NCI-H1092 (cell line): ENCODE measurements at regions not wholly inside any gene's neighbourhood (a gene's known extent, or its start where the extent isn't known, plus 50 kb on each side); places are given as distances from the start of the nearest gene placed in this dataset.
"Not testable (repeated sequence)": the region's sequence is repeated elsewhere in the genome, so short reads cannot be mapped to it uniquely, and the experiment has no call there.

ENCODE experiments used
- DNase-seq: peaks from one replicate; lab custom pipeline; 2025; lab: John Stamatoyannopoulos, UW

DNA sequence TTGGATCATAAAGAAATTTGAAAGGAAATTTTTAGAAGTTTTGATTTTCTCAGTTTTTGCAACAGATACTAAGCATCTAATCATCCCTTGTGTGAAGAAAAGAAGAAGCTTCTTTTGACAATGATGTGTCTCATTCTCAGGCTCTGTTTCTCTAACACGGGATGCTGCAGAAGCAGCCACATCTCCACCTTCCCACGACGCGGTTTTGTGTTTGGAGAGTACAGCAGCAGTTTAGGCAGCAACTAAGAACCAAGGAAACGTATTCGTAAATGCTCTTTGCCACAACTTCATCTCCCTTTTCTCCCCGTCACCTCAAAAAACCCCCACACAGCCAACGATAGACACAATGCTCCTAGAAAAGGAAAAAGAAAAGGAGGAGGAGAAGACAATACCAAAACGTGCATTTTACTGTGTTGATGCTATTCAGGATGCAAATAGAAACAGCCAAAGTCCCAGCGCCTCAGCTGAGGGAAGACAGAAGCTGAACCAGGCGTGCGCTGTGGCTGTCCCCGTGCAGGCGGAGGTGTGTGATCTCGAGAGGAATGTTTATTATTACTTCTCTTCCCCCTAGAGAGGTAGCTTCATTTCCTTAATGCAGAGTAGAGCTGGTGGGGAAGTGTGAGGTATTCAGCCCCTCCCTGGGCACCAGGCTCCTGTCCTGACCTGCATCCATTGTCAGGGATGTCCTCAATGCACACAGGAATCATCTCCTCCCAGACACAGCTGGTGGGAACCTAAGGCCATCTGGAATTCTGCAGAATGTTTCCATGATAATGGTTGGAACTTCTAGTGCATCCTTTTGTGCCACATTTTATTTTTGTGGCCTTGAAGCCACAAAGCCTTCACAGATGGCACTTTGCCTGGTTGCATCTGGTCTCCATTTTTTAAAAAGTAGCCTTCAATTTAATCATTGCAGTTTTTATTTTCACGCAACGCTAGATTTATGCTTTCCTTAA, 174.6 kb upstream of the KLF6 start:
- DNase-seq = no peak

GRCh38 chr10:3958472-3958996, 173.5 kb upstream of the KLF6 start:
- no peak for DNase-seq

DNA sequence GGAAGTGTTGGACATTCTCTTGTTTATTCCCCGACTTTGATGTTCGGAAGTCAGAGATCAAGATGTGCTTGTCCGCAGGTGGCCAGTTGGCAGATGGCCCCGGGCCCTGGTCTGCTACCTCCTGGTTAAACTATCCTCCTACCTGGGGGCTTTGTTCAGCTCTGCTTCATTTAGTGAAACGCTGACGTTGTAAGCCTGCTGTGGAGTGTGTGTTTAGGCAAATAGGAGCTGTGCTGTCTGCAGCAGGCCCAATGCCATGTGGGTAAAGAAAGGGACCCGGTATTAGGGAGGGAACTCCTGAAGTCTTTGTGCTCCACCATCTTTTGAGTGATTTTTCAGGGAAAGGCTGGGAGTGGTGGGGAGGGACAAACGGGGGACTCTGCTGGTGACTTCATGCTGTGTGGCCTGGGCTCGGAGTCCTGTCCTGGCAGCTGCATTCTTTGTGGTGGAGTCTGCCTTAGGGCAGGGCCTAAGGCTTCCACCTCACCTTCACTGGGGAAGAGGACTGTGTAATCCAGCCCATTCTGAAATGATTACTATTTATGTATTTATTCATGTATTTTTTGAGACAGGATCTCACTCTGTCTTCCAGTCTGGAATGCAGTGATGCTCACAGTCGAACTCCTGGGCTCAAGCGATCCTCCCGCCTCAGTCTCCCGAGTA, 171.1 kb upstream of the KLF6 start:
- peak; percentile 62 for DNase-seq

DNA sequence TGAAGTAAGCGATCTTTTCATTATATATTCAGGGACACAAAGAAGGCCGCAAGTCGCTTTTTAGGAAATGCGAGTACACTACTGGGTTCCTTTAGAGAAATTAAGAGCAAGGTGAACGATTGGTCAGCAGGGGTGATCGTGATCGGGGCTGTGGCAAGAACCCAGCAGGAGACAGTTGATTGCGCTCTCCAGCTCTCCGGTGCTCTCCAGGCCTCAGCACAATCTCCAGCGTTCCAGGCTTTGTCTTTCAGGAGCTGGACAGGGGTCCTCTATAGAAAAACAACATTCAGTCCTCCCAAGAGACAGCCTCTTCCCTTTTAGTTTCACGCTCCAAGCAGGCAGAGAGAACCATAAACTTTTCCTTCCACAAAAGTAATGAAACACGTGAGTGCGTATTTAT, 170.5 kb upstream of the KLF6 start:
- peak; percentile 61 for DNase-seq

GRCh38 chr10:3954615-3955014, 169.6 kb upstream of the KLF6 start:
- DNase-seq = no peak

DNA sequence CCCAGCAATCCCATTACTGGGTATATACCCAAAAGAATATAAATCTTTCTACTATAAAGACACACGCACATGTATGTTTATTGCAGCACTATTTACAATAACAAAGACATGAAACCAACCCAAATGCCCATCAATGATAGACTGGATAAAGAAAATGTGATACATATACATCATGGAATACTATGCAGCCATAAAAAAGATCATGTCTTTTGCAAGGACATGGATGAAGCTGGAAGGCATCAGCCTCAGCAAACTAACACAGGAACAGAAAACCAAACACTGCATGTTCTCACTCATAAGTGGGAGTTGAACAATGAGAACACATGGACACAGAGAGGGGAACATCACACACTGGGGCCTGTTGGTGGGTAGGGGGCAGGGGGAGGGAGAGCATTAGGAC, 169.0 kb upstream of the KLF6 start:
- DNase-seq = not testable (repeated sequence)

DNA sequence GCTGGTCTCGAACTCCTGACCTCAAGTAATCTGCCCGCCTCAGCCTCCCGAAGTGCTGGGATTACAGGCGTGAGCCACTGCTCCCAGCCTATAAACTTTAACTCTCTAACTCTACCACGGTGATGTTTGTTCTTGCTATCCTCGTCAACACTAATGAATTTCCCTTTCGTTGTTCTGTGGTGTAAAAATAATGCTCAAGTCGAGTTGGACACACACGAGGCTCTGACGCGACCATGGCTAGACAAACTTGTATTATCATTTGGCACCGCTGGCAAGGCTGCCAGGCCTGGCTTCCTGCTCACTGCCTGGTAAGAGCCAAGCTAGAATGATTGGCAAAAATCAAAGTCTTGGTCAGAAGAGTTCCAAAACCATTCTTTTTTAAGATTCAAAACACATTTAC, 167.0 kb upstream of the KLF6 start:
- no peak for DNase-seq

- no peak for DNase-seq
These were observed 165.8 kb upstream of the KLF6 start for GRCh38 chr10:3950676-3951275.

DNA sequence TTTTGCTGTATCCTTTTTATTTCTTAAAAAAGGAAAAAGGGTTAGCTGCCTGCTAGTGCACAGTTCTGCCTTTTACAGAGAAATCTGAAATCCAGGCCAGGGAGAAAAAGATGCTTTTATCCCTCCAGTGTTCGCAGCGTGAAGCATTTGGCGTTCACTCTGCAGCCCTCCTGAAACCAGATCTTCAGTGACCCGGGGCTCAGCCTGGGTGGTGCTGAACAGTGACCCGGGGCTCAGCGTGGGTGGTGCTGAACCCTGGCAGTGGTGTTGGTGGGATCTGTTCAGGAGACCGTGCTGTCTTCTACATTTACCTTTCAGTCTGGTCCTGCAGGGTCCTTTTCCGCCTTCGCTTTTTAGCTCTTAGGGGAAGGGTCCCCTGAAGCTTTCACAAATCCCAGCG, 164.7 kb upstream of the KLF6 start:
- no peak for DNase-seq

- DNase-seq = peak; percentile 57
These were observed 163.8 kb upstream of the KLF6 start for GRCh38 chr10:3948843-3949242.

GRCh38 chr10:3946234-3947229, 161.5 kb upstream of the KLF6 start:
- no peak for DNase-seq

- DNase-seq = no peak
These were observed 160.0 kb upstream of the KLF6 start for GRCh38 chr10:3945026-3945425.

- no peak for DNase-seq
These were observed 159.6 kb upstream of the KLF6 start for GRCh38 chr10:3944591-3944990.

- no peak for DNase-seq
These were observed 158.8 kb upstream of the KLF6 start for GRCh38 chr10:3943695-3944257.

GRCh38 chr10:3942937-3943489, 158.0 kb upstream of the KLF6 start:
- no peak for DNase-seq

DNA sequence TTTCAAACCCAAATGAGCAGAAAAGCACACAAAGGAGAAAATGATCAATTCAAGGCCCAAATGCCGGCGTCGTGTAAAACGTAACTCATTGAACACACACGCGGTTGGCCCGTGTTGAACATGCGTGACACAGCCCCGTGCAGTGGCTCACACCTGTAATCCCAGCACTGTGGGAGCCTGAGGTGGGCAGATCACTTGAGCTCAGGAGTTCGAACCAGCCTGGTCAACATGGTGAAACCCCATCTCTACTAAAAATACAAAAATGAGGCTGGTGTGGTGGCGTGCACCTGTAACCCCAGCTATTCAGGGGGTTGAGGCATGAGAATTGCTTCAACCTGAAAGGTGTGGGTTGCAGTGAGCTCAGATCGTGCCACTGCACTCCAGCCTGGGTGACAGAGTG, 156.7 kb upstream of the KLF6 start:
- no peak for DNase-seq

GRCh38 chr10:3936422-3937040, 151.5 kb upstream of the KLF6 start:
- no peak for DNase-seq

DNA sequence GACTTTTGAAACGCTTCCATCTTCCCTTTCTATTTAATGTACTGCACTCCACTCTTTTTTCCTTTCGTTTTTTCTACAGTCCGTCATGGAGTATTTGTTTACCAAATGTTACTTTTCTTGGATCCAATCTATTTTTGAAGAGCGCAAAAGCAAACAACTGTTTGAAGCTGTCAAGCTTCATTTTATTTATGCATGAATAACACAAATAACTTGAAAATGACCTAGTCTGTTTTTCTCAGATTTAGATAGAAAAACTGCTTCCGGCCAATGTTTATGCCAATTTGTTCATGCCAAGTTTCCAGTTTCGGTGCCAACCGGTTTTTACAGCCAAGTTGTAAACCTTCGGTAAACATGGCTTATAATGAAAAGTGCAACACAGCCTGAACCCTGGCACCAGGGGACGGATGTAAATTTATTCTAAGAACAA, 150.9 kb upstream of the KLF6 start:
- peak; percentile 56 for DNase-seq

- DNase-seq = no peak
These were observed 150.1 kb upstream of the KLF6 start for GRCh38 chr10:3935141-3935540.

DNA sequence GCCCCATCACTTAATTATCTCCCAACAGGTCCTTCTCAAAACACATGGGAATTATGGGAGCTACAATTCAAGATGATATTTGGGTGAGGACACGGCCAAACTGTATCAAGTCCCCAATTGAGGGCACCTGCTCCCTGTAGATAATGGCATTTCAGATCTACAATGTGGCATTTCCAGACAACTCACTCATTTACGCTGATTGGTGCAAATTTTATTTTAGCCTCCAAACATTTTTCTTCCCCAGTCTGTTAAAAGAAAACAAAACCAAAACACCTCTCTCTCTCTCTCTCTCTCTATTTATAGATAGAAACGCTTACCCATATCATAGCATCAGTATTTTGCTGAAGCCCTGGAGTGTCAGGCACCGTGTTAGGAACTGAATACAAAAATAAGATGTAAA, 148.7 kb upstream of the KLF6 start:
- DNase-seq = no peak
